Neuronal stem cell (in vitro differentiated cells): ENCODE measurements at regions not wholly inside any gene's neighbourhood (a gene's known extent, or its start where the extent isn't known, plus 50 kb on each side); places are given as distances from the start of the nearest gene placed in this dataset.

Source experiments
- DNase-seq: peaks from one replicate; pipeline ENCODE4 v3.0.0-alpha.2; 2013; ENCODE audit warnings: low spot score
- H2AFZ ChIP-seq: one replicate; pipeline ENCODE4 v1.6.1; 2013; ENCODE audit warnings: mild to moderate bottlenecking, low read length, inconsistent platforms
- H2AK5ac ChIP-seq: 2 replicates; pipeline ENCODE4 v1.6.1; 2013; ENCODE audit warnings: low read depth, mild to moderate bottlenecking, inconsistent platforms, low read length, moderate library complexity, mixed read lengths
- H2BK120ac ChIP-seq: 2 replicates; pipeline ENCODE4 v1.6.1; 2013; ENCODE audit warnings: low read depth, mild to moderate bottlenecking, inconsistent platforms, low read length, moderate library complexity, mixed read lengths
- H2BK12ac ChIP-seq: one replicate; pipeline ENCODE4 v1.6.1; 2013; ENCODE audit warnings: low read length, inconsistent platforms
- H2BK15ac ChIP-seq: 2 replicates; pipeline ENCODE4 v1.6.1; 2013; ENCODE audit warnings: mild to moderate bottlenecking, low read length, inconsistent platforms, mixed read lengths
- H2BK5ac ChIP-seq: one replicate; pipeline ENCODE4 v1.6.1; 2013; ENCODE audit warnings: inconsistent platforms, mild to moderate bottlenecking, low read length, moderate library complexity
- H3K14ac ChIP-seq: one replicate; pipeline ENCODE4 v1.6.1; 2013; ENCODE audit warnings: low read length, inconsistent platforms
- H3K18ac ChIP-seq: 2 replicates; pipeline ENCODE4 v1.6.1; 2013; ENCODE audit warnings: low read length, inconsistent platforms
- H3K23ac ChIP-seq: 2 replicates; pipeline ENCODE4 v1.6.1; 2013; ENCODE audit warnings: low read depth, mild to moderate bottlenecking, mixed read lengths, low read length, inconsistent platforms; ENCODE audit not compliant: poor library complexity
- H3K27ac ChIP-seq: replicated peaks from 3 replicates; pipeline ENCODE4 v1.5.1; 2013; ENCODE audit warnings: low read length, inconsistent platforms
- H3K27me3 ChIP-seq, 3 experiments: 2 replicates each; pipeline ENCODE4 v1.6.1; 2013; ENCODE audit warnings: low read length in 3 of 3, mild to moderate bottlenecking in 2 of 3, inconsistent platforms in 1 of 3, low read depth in 1 of 3, mixed read lengths in 1 of 3, moderate library complexity in 1 of 3; ENCODE audit not compliant: control insufficient read depth in 3 of 3, insufficient read depth in 3 of 3
- H3K36me3 ChIP-seq, 2 donors: replicated peaks in 1 of 2; 2 replicates each; pipeline ENCODE4 v1.6.1; 2013; ENCODE audit warnings: low read length in 2 of 2; ENCODE audit not compliant: control insufficient read depth in 2 of 2, insufficient read depth in 2 of 2
- H3K4ac ChIP-seq: 2 replicates; pipeline ENCODE4 v1.6.1; 2013; ENCODE audit warnings: inconsistent platforms, mild to moderate bottlenecking, low read length, moderate library complexity
- H3K4me1 ChIP-seq, 2 donors: 1 replicate in 1 of 2; 2 replicates in 1 of 2; pipeline ENCODE4 v1.6.1; 2013; ENCODE audit warnings: low read length in 2 of 2, low read depth in 1 of 2; ENCODE audit not compliant: control insufficient read depth in 2 of 2, insufficient read depth in 1 of 2
- H3K4me2 ChIP-seq: one replicate; pipeline ENCODE4 v1.6.1; 2013; ENCODE audit warnings: mild to moderate bottlenecking, low read length, inconsistent platforms; ENCODE audit not compliant: insufficient read depth, poor library complexity, severe bottlenecking
- H3K4me3 ChIP-seq, 2 donors: 2 replicates each; pipeline ENCODE4 v1.5.1; 2013; ENCODE audit warnings: low read length in 2 of 2, mild to moderate bottlenecking in 2 of 2, inconsistent platforms in 1 of 2, moderate library complexity in 1 of 2
- H3K79me1 ChIP-seq: one replicate; pipeline ENCODE4 v1.6.1; 2013; ENCODE audit warnings: low read depth, mild to moderate bottlenecking, inconsistent platforms, low read length, moderate library complexity
- H3K9ac ChIP-seq: one replicate; pipeline ENCODE4 v1.6.1; 2013; ENCODE audit warnings: mild to moderate bottlenecking, low read depth, low read length, inconsistent platforms; ENCODE audit not compliant: poor library complexity
- H3K9me3 ChIP-seq, 2 donors: replicated peaks in 1 of 2; 2 replicates each; pipeline versions ENCODE3 to v1.6.1; 2013; ENCODE audit warnings: low read length in 2 of 2, mild to moderate bottlenecking in 2 of 2, inconsistent platforms in 1 of 2, low read depth in 1 of 2, mixed read lengths in 1 of 2, moderate library complexity in 1 of 2; ENCODE audit not compliant: control insufficient read depth in 2 of 2, insufficient read depth in 1 of 2
- H4K8ac ChIP-seq: one replicate; pipeline ENCODE4 v1.6.1; 2013; ENCODE audit warnings: low read depth, mild to moderate bottlenecking, inconsistent platforms, low read length, moderate library complexity
- H4K91ac ChIP-seq: one replicate; pipeline ENCODE4 v1.6.1; 2013; ENCODE audit warnings: low read length, low read depth, mild to moderate bottlenecking, inconsistent platforms; ENCODE audit not compliant: poor library complexity
- WGBS, 2 donors: extraction: QIAGEN DNeasy Blood & Tissue Kit; methylation state at CpG; one replicate each; pipeline ENCODE4 v1.1.7; 2013; ENCODE audit warnings: missing lambda C conversion rate in 2 of 2, mixed read lengths in 1 of 2; ENCODE audit not compliant: insufficient read length in 2 of 2, insufficient replicate concordance in 1 of 2; ENCODE audit errors: extremely low coverage in 2 of 2; 5-methylcytosine and 5-hydroxymethylcytosine counted together

- H4K8ac ChIP-seq = no peak overlapping the region
- no CpG with 5 or more reads among the region's 8 CpGs for WGBS, 2 donors
- peaks cover 0 to 6% of the 10 kb centered on the region in 2 donors for H3K4me1 ChIP-seq
- no peak overlapping the region for H2BK15ac ChIP-seq
- peak overlapping the region; percentile 70 for H2AK5ac ChIP-seq
- H3K79me1 ChIP-seq = no peaks in the 10 kb centered on the region
- peak overlapping the region in 1 of 2 donors; percentile 36 for H3K4me3 ChIP-seq
- H3K14ac ChIP-seq = peak overlapping the region; percentile 47
- H3K9ac ChIP-seq = no peak overlapping the region
- peak overlapping the region; percentile 85 for H3K18ac ChIP-seq
- H3K4ac ChIP-seq = no peak overlapping the region
- peaks cover 0 to 8% (median 0%) of the 10 kb centered on the region in 3 experiments for H3K27me3 ChIP-seq
- H3K4me2 ChIP-seq = no peak overlapping the region
- H2BK12ac ChIP-seq = no peak overlapping the region
- no peak overlapping the region for H4K91ac ChIP-seq
- H2BK120ac ChIP-seq = no peak overlapping the region
- peak overlapping the region; percentile 43 for H3K23ac ChIP-seq
- H3K9me3 ChIP-seq = peaks cover 0 to 3% of the 10 kb centered on the region in 2 donors
- no peak for DNase-seq
- H2BK5ac ChIP-seq = peak overlapping the region; percentile 9
- H3K27ac ChIP-seq = no peak overlapping the region
- no peak overlapping the region for H2AFZ ChIP-seq
- no peaks in the 10 kb centered on the region for H3K36me3 ChIP-seq
These were observed 171.4 kb downstream of the KIF26A start for GRCh38 chr14:104309657-104310369.

- H4K91ac ChIP-seq = no peak overlapping the region
- H3K27ac ChIP-seq = no peak overlapping the region
- no peak overlapping the region for H3K4me3 ChIP-seq
- no peak for DNase-seq
- no peak overlapping the region for H2BK5ac ChIP-seq
- no peak overlapping the region for H2BK12ac ChIP-seq
- H3K23ac ChIP-seq = no peak overlapping the region
- H3K79me1 ChIP-seq = no peaks in the 10 kb centered on the region
- H2AFZ ChIP-seq = no peak overlapping the region
- no peak overlapping the region for H2AK5ac ChIP-seq
- no peak overlapping the region for H3K18ac ChIP-seq
- H2BK120ac ChIP-seq = no peak overlapping the region
- no peaks in the 10 kb centered on the region for H3K36me3 ChIP-seq
- no peak overlapping the region for H3K4me2 ChIP-seq
- peaks cover 0 to 3% of the 10 kb centered on the region in 2 donors for H3K9me3 ChIP-seq
- peaks cover 0 to 3% of the 10 kb centered on the region in 2 donors for H3K4me1 ChIP-seq
- no peak overlapping the region for H2BK15ac ChIP-seq
- peaks cover 0 to 3% (median 0%) of the 10 kb centered on the region in 3 experiments for H3K27me3 ChIP-seq
- no CpG with 5 or more reads among the region's 4 CpGs for WGBS, 2 donors
- no peak overlapping the region for H3K14ac ChIP-seq
- H3K4ac ChIP-seq = no peak overlapping the region
- H3K9ac ChIP-seq = no peak overlapping the region
- H4K8ac ChIP-seq = no peak overlapping the region
These were observed 173.0 kb downstream of the KIF26A start for GRCh38 chr14:104311358-104311757.

- DNase-seq = no peak
- H3K4me1 ChIP-seq = no peaks in the 10 kb centered on the region
- H3K27me3 ChIP-seq = peaks cover 0 to 19% (median 0%) of the 10 kb centered on the region in 3 experiments
- peaks cover 0 to 3% of the 10 kb centered on the region in 2 donors for H3K9me3 ChIP-seq
- no CpG with 5 or more reads among the region's 4 CpGs for WGBS, 2 donors
- no peak overlapping the region for H3K4me3 ChIP-seq
- no peak overlapping the region for H3K23ac ChIP-seq
- no peak overlapping the region for H4K8ac ChIP-seq
- H4K91ac ChIP-seq = no peak overlapping the region
- H3K4me2 ChIP-seq = no peak overlapping the region
- no peak overlapping the region for H2BK12ac ChIP-seq
- H3K4ac ChIP-seq = no peak overlapping the region
- H3K27ac ChIP-seq = no peak overlapping the region
- no peak overlapping the region for H2AK5ac ChIP-seq
- H3K14ac ChIP-seq = no peak overlapping the region
- no peak overlapping the region for H3K9ac ChIP-seq
- H2BK120ac ChIP-seq = no peak overlapping the region
- no peak overlapping the region for H2AFZ ChIP-seq
- H3K18ac ChIP-seq = no peak overlapping the region
- no peak overlapping the region for H2BK5ac ChIP-seq
- no peaks in the 10 kb centered on the region for H3K36me3 ChIP-seq
- no peaks in the 10 kb centered on the region for H3K79me1 ChIP-seq
- no peak overlapping the region for H2BK15ac ChIP-seq
These were observed 175.3 kb downstream of the KIF26A start for GRCh38 chr14:104313674-104314073.

GRCh38 chr14:104314251-104314941, 176.0 kb downstream of the KIF26A start:
- H4K8ac ChIP-seq = no peak overlapping the region
- no peak overlapping the region for H2BK5ac ChIP-seq
- no peak overlapping the region for H2BK120ac ChIP-seq
- H3K4me3 ChIP-seq = no peak overlapping the region
- no peak overlapping the region for H3K4ac ChIP-seq
- H2BK15ac ChIP-seq = peak overlapping the region; percentile 13
- H3K18ac ChIP-seq = peak overlapping the region; percentile 9
- no peaks in the 10 kb centered on the region for H3K36me3 ChIP-seq
- H2AFZ ChIP-seq = no peak overlapping the region
- H3K27ac ChIP-seq = no peak overlapping the region
- H3K79me1 ChIP-seq = no peaks in the 10 kb centered on the region
- H3K4me2 ChIP-seq = no peak overlapping the region
- peak overlapping the region; percentile 6 for H2BK12ac ChIP-seq
- H3K27me3 ChIP-seq = peaks cover 0 to 26% (median 0%) of the 10 kb centered on the region in 3 experiments
- no peak overlapping the region for H3K9ac ChIP-seq
- no peak for DNase-seq
- H2AK5ac ChIP-seq = peak overlapping the region; percentile 88
- no peaks in the 10 kb centered on the region for H3K4me1 ChIP-seq
- H3K23ac ChIP-seq = no peak overlapping the region
- no peak overlapping the region for H4K91ac ChIP-seq
- H3K9me3 ChIP-seq = peaks cover 0 to 3% of the 10 kb centered on the region in 2 donors
- H3K14ac ChIP-seq = no peak overlapping the region
- no CpG with 5 or more reads among the region's 19 CpGs for WGBS, 2 donors
